ENCODE measurements at regions not wholly inside any gene's neighbourhood (a gene's known extent, or its start where the extent isn't known, plus 50 kb on each side); places are given as distances from the start of the nearest gene placed in this dataset.

GRCh38 chr1:199669916-199670315 lies 357.6 kb upstream of the NR5A2 start:
- Histone ChIP-seq H3K79me2 (ENCODE audit: insufficient read depth, low read length) (no peaks in the 10 kb centered on the region), H3K27me3 (ENCODE audit: insufficient read depth, low read length, poor library complexity) (peaks cover 5% of the 10 kb centered on the region), H4K20me1 (ENCODE audit: insufficient read depth, low read length) (no peaks in the 10 kb centered on the region), H3K4me2 (ENCODE audit: insufficient read depth, low read length) (no peak overlapping the region), H3K4me3 (ENCODE audit: low read depth in 1 of 2, low read length in 2 of 2) (no peak overlapping the region), H3K36me3 (ENCODE audit: insufficient read depth, low read length) (no peaks in the 10 kb centered on the region), H3K4me1 (ENCODE audit: insufficient read depth, low read length) (no peaks in the 10 kb centered on the region), H3K9me3 (ENCODE audit: insufficient read depth, low read length, severe bottlenecking) (no peaks in the 10 kb centered on the region), H3K27ac (ENCODE audit: low read length) (no peak overlapping the region), H2AFZ (ENCODE audit: low read depth, low read length) (no peak overlapping the region), H3K9ac (ENCODE audit: low read depth, low read length) (no peak overlapping the region)
- DNase-seq (no peak), ATAC-seq (ENCODE audit: insufficient read depth, low read depth) (no peak)
- no peak for TF ChIP-seq EZH2 (IDR thresholded peaks at IDR 0.05; ENCODE audit: borderline replicate concordance, low read depth, low read length, severe bottlenecking)
- TF ChIP-seq CTCF (IDR thresholded peaks at IDR 0.05; ENCODE audit: borderline replicate concordance, extremely low read depth, low read length, poor library complexity, severe bottlenecking) = no peak

- DNase-seq (no peak), ATAC-seq (ENCODE audit: insufficient read depth, low read depth) (no peak)
- TF ChIP-seq CTCF (IDR thresholded peaks at IDR 0.05; ENCODE audit: borderline replicate concordance, extremely low read depth, low read length, poor library complexity, severe bottlenecking) = no peak
- TF ChIP-seq EZH2 (IDR thresholded peaks at IDR 0.05; ENCODE audit: borderline replicate concordance, low read depth, low read length, severe bottlenecking) = no peak
- Histone ChIP-seq H3K27me3 (ENCODE audit: insufficient read depth, low read length, poor library complexity) (peaks cover 9% of the 10 kb centered on the region), H2AFZ (ENCODE audit: low read depth, low read length) (no peak overlapping the region), H3K36me3 (ENCODE audit: insufficient read depth, low read length) (no peaks in the 10 kb centered on the region), H3K9ac (ENCODE audit: low read depth, low read length) (no peak overlapping the region), H3K4me1 (ENCODE audit: insufficient read depth, low read length) (no peaks in the 10 kb centered on the region), H3K79me2 (ENCODE audit: insufficient read depth, low read length) (no peaks in the 10 kb centered on the region), H3K9me3 (ENCODE audit: insufficient read depth, low read length, severe bottlenecking) (no peaks in the 10 kb centered on the region), H4K20me1 (ENCODE audit: insufficient read depth, low read length) (no peaks in the 10 kb centered on the region), H3K4me3 (ENCODE audit: low read depth in 1 of 2, low read length in 2 of 2) (no peak overlapping the region), H3K4me2 (ENCODE audit: insufficient read depth, low read length) (no peak overlapping the region), H3K27ac (ENCODE audit: low read length) (no peak overlapping the region)
These were observed 355.8 kb upstream of the NR5A2 start for GRCh38 chr1:199671684-199672083.

GRCh38 chr1:199675937-199676336 lies 351.6 kb upstream of the NR5A2 start:
- Histone ChIP-seq H3K4me2 (ENCODE audit: insufficient read depth, low read length) (no peak overlapping the region), H3K79me2 (ENCODE audit: insufficient read depth, low read length) (no peaks in the 10 kb centered on the region), H3K9ac (ENCODE audit: low read depth, low read length) (no peak overlapping the region), H3K36me3 (ENCODE audit: insufficient read depth, low read length) (no peaks in the 10 kb centered on the region), H2AFZ (ENCODE audit: low read depth, low read length) (no peak overlapping the region), H3K27ac (ENCODE audit: low read length) (no peak overlapping the region), H3K27me3 (ENCODE audit: insufficient read depth, low read length, poor library complexity) (peaks cover 15% of the 10 kb centered on the region), H4K20me1 (ENCODE audit: insufficient read depth, low read length) (no peaks in the 10 kb centered on the region), H3K9me3 (ENCODE audit: insufficient read depth, low read length, severe bottlenecking) (no peaks in the 10 kb centered on the region), H3K4me3 (ENCODE audit: low read depth in 1 of 2, low read length in 2 of 2) (no peak overlapping the region), H3K4me1 (ENCODE audit: insufficient read depth, low read length) (no peaks in the 10 kb centered on the region)
- no peak for DNase-seq
- no peak for ATAC-seq (ENCODE audit: insufficient read depth, low read depth)
- TF ChIP-seq CTCF (IDR thresholded peaks at IDR 0.05; ENCODE audit: borderline replicate concordance, extremely low read depth, low read length, poor library complexity, severe bottlenecking) (no peak), EZH2 (IDR thresholded peaks at IDR 0.05; ENCODE audit: borderline replicate concordance, low read depth, low read length, severe bottlenecking) (no peak)

GRCh38 chr1:199678771-199679170 lies 348.7 kb upstream of the NR5A2 start:
- no peaks in the 10 kb centered on the region for H3K79me2 ChIP-seq (ENCODE audit: insufficient read depth, low read length)
- TF ChIP-seq CTCF (IDR thresholded peaks at IDR 0.05; ENCODE audit: borderline replicate concordance, extremely low read depth, low read length, poor library complexity, severe bottlenecking) (no peak), EZH2 (IDR thresholded peaks at IDR 0.05; ENCODE audit: borderline replicate concordance, low read depth, low read length, severe bottlenecking) (no peak)
- no peak overlapping the region for H3K4me2 ChIP-seq (ENCODE audit: insufficient read depth, low read length)
- H3K36me3 ChIP-seq (ENCODE audit: insufficient read depth, low read length) = no peaks in the 10 kb centered on the region
- no peak overlapping the region for H2AFZ ChIP-seq (ENCODE audit: low read depth, low read length)
- ATAC-seq (ENCODE audit: insufficient read depth, low read depth) (no peak), DNase-seq (no peak)
- H4K20me1 ChIP-seq (ENCODE audit: insufficient read depth, low read length) = no peaks in the 10 kb centered on the region
- H3K27me3 ChIP-seq (ENCODE audit: insufficient read depth, low read length, poor library complexity) = peaks cover 17% of the 10 kb centered on the region
- no peak overlapping the region for H3K9ac ChIP-seq (ENCODE audit: low read depth, low read length)
- no peak overlapping the region for H3K27ac ChIP-seq (ENCODE audit: low read length)
- no peaks in the 10 kb centered on the region for H3K4me1 ChIP-seq (ENCODE audit: insufficient read depth, low read length)
- no peaks in the 10 kb centered on the region for H3K9me3 ChIP-seq (ENCODE audit: insufficient read depth, low read length, severe bottlenecking)
- H3K4me3 ChIP-seq (ENCODE audit: low read depth in 1 of 2, low read length in 2 of 2) = no peak overlapping the region

Measured in DND-41 (cell line).